Left kidney (tissue), 1 donor: ENCODE measurements at regions not wholly inside any gene's neighbourhood (a gene's known extent, or its start where the extent isn't known, plus 50 kb on each side); places are given as distances from the start of the nearest gene placed in this dataset.

ENCODE experiments used
- DNase-seq: peaks from one replicate; pipeline ENCODE4 v3.0.0-alpha.2; 2013

- DNase-seq = no peak
These were observed 769.5 kb upstream of the DPPA4 start for GRCh38 chr3:110106805-110107204.

GRCh38 chr3:110123946-110124345, 786.6 kb upstream of the DPPA4 start:
- DNase-seq = no peak

GRCh38 chr3:110126065-110126464, 788.7 kb upstream of the DPPA4 start:
- no peak for DNase-seq

- DNase-seq = no peak
These were observed 796.6 kb upstream of the DPPA4 start for GRCh38 chr3:110133971-110134370.

- DNase-seq = no peak
These were observed 801.7 kb upstream of the DPPA4 start for GRCh38 chr3:110139048-110139447.

- no peak for DNase-seq
These were observed 802.5 kb upstream of the DPPA4 start for GRCh38 chr3:110139821-110140220.

GRCh38 chr3:110149763-110150162, 812.4 kb upstream of the DPPA4 start:
- DNase-seq = no peak

GRCh38 chr3:110157221-110157620, 819.9 kb upstream of the DPPA4 start:
- DNase-seq = no peak

GRCh38 chr3:110164632-110165369, 827.5 kb upstream of the DPPA4 start:
- no peak for DNase-seq

GRCh38 chr3:110165370-110165743, 828.0 kb upstream of the DPPA4 start:
- DNase-seq = no peak

- no peak for DNase-seq
These were observed 828.4 kb upstream of the DPPA4 start for GRCh38 chr3:110165753-110166152.

GRCh38 chr3:110166791-110167190, 829.4 kb upstream of the DPPA4 start:
- DNase-seq = no peak

- no peak for DNase-seq
These were observed 837.6 kb upstream of the DPPA4 start for GRCh38 chr3:110174908-110175307.

- DNase-seq = no peak
These were observed 841.6 kb upstream of the DPPA4 start for GRCh38 chr3:110178965-110179364.

GRCh38 chr3:110180733-110181132, 843.4 kb upstream of the DPPA4 start:
- peak; percentile 7 for DNase-seq

- no peak for DNase-seq
These were observed 843.9 kb upstream of the DPPA4 start for GRCh38 chr3:110181226-110181625.

GRCh38 chr3:110184536-110184935, 847.2 kb upstream of the DPPA4 start:
- DNase-seq = no peak

- DNase-seq = no peak
These were observed 855.7 kb upstream of the DPPA4 start for GRCh38 chr3:110193074-110193473.

GRCh38 chr3:110198717-110199587, 861.6 kb upstream of the DPPA4 start:
- no peak for DNase-seq

GRCh38 chr3:110199588-110199943, 862.2 kb upstream of the DPPA4 start:
- no peak for DNase-seq

GRCh38 chr3:110210086-110210660, 861.4 kb upstream of the NECTIN3 start:
- no peak for DNase-seq

- DNase-seq = no peak
These were observed 845.0 kb upstream of the NECTIN3 start for GRCh38 chr3:110226645-110227044.

- no peak for DNase-seq
These were observed 843.6 kb upstream of the NECTIN3 start for GRCh38 chr3:110227991-110228390.
